NCI-H187 (cell line): ENCODE measurements at regions not wholly inside any gene's neighbourhood (a gene's known extent, or its start where the extent isn't known, plus 50 kb on each side); places are given as distances from the start of the nearest gene placed in this dataset.
"Not testable (repeated sequence)": the region's sequence is repeated elsewhere in the genome, so short reads cannot be mapped to it uniquely, and the experiment has no call there.

Experiments
- DNase-seq, 2 experiments: peaks; one replicate each; lab custom pipeline; 2025; lab: John Stamatoyannopoulos, UW

- DNase-seq, result no peak
Measured at GRCh38 chr4:60885011-60885410, 315.1 kb upstream of the ADGRL3 start.

GRCh38 chr4:60890743-60891142 lies 309.4 kb upstream of the ADGRL3 start:
- no peak for DNase-seq

- DNase-seq, result no peak
Measured at GRCh38 chr4:60891947-60892346, 308.2 kb upstream of the ADGRL3 start.

GRCh38 chr4:60897415-60897814 lies 302.7 kb upstream of the ADGRL3 start:
- no peak for DNase-seq

- DNase-seq, result no peak
Measured at GRCh38 chr4:60905162-60905561, 295.0 kb upstream of the ADGRL3 start.

- no peak for DNase-seq
Measured at GRCh38 chr4:60911127-60911526, 289.0 kb upstream of the ADGRL3 start.

GRCh38 chr4:60913002-60913401 lies 287.1 kb upstream of the ADGRL3 start:
- DNase-seq, result no peak

- DNase-seq, result no peak
Measured at GRCh38 chr4:60913671-60914070, 286.5 kb upstream of the ADGRL3 start.

GRCh38 chr4:60921735-60922134 lies 278.4 kb upstream of the ADGRL3 start:
- DNase-seq, result not testable (repeated sequence)

GRCh38 chr4:60923075-60923474 lies 277.1 kb upstream of the ADGRL3 start:
- DNase-seq, result no peak

- DNase-seq, result no peak
Measured at GRCh38 chr4:60926624-60927023, 273.5 kb upstream of the ADGRL3 start.

GRCh38 chr4:60930866-60931265 lies 269.3 kb upstream of the ADGRL3 start:
- no peak for DNase-seq

GRCh38 chr4:60934566-60935295 lies 265.4 kb upstream of the ADGRL3 start:
- DNase-seq, result no peak

GRCh38 chr4:60938181-60938580 lies 261.9 kb upstream of the ADGRL3 start:
- DNase-seq, result no peak

GRCh38 chr4:60938621-60939020 lies 261.5 kb upstream of the ADGRL3 start:
- no peak for DNase-seq

GRCh38 chr4:60944060-60944459 lies 256.1 kb upstream of the ADGRL3 start:
- DNase-seq, result no peak

GRCh38 chr4:60945641-60946040 lies 254.5 kb upstream of the ADGRL3 start:
- DNase-seq, result no peak

GRCh38 chr4:60948008-60948407 lies 252.1 kb upstream of the ADGRL3 start:
- no peak for DNase-seq

- no peak for DNase-seq
Measured at GRCh38 chr4:60952921-60953320, 247.2 kb upstream of the ADGRL3 start.

GRCh38 chr4:60953826-60954225 lies 246.3 kb upstream of the ADGRL3 start:
- DNase-seq, result no peak

GRCh38 chr4:60962286-60962685 lies 237.8 kb upstream of the ADGRL3 start:
- no peak for DNase-seq

- DNase-seq, result no peak
Measured at GRCh38 chr4:60981534-60981933, 218.6 kb upstream of the ADGRL3 start.

- DNase-seq, result no peak
Measured at GRCh38 chr4:60989141-60989540, 211.0 kb upstream of the ADGRL3 start.

GRCh38 chr4:60992037-60992436 lies 208.1 kb upstream of the ADGRL3 start:
- no peak for DNase-seq
